WTC11 (cell line): ENCODE measurements at regions not wholly inside any gene's neighbourhood (a gene's known extent, or its start where the extent isn't known, plus 50 kb on each side); places are given as distances from the start of the nearest gene placed in this dataset.
"Not testable (repeated sequence)": the region's sequence is repeated elsewhere in the genome, so short reads cannot be mapped to it uniquely, and the experiment has no call there.

Experiments used
- ATF6 ChIP-seq: sonication (generic); formaldehyde crosslinking; IDR thresholded peaks from 2 replicates; pipeline ENCODE4 v1.8.1; 2023; ENCODE audit warnings: mild to moderate bottlenecking, missing genetic modification reagents
- CREB1 ChIP-seq: sonication (generic); formaldehyde crosslinking; IDR thresholded peaks from 2 replicates; pipeline ENCODE4 v1.8.0; 2023; ENCODE audit warnings: mild to moderate bottlenecking, missing genetic modification reagents
- E2F1 ChIP-seq: sonication (generic); formaldehyde crosslinking; IDR thresholded peaks from 2 replicates; pipeline ENCODE4 v1.8.0; 2022; ENCODE audit warnings: mild to moderate bottlenecking, missing genetic modification reagents
- ESRRA ChIP-seq: sonication (generic); formaldehyde crosslinking; IDR thresholded peaks from 2 replicates; pipeline ENCODE4 v1.8.1; 2022; ENCODE audit warnings: mild to moderate bottlenecking, missing genetic modification reagents, borderline replicate concordance
- JUN ChIP-seq: sonication (generic); formaldehyde crosslinking; IDR thresholded peaks from 2 replicates; pipeline ENCODE4 v1.8.0; 2023; ENCODE audit warnings: mild to moderate bottlenecking, missing genetic modification reagents
- MLX ChIP-seq: sonication (generic); formaldehyde crosslinking; IDR thresholded peaks from 2 replicates; pipeline ENCODE4 v1.8.1; 2023; ENCODE audit warnings: mild to moderate bottlenecking, missing genetic modification reagents, moderate library complexity
- MYBL2 ChIP-seq: sonication (generic); formaldehyde crosslinking; IDR thresholded peaks from 2 replicates; pipeline ENCODE4 v1.8.1; 2023; ENCODE audit warnings: mild to moderate bottlenecking, moderate library complexity, missing genetic modification reagents
- NR1H2 ChIP-seq: sonication (generic); formaldehyde crosslinking; IDR thresholded peaks from 2 replicates; pipeline ENCODE4 v1.9.0; 2021; ENCODE audit warnings: mild to moderate bottlenecking, moderate library complexity, missing genetic modification reagents
- RELA ChIP-seq: sonication (generic); formaldehyde crosslinking; IDR thresholded peaks from 2 replicates; pipeline ENCODE4 v1.8.1; 2022; ENCODE audit warnings: missing genetic modification reagents, mild to moderate bottlenecking, borderline replicate concordance
- ZNF232 ChIP-seq: sonication (generic); formaldehyde crosslinking; IDR thresholded peaks from 2 replicates; pipeline ENCODE4 v1.8.0; 2022; ENCODE audit warnings: mild to moderate bottlenecking, missing genetic modification reagents
- ZNF317 ChIP-seq: sonication (generic); formaldehyde crosslinking; IDR thresholded peaks from 2 replicates; pipeline ENCODE4 v1.8.1; 2023; ENCODE audit warnings: low read depth, mild to moderate bottlenecking, moderate library complexity, missing genetic modification reagents, borderline replicate concordance
- TF ChIP-seq, protein P1 (sequence below): fragments of 200-600 bp; IDR thresholded peaks from 2 replicates; pipeline ENCODE4 v1.8.0; 2022; ENCODE audit warnings: antibody characterized with exemption
- TF ChIP-seq, protein P2 (sequence below): sonication (generic); formaldehyde crosslinking; IDR thresholded peaks from 2 replicates; pipeline ENCODE4 v1.8.1; 2022; ENCODE audit warnings: low read depth, mild to moderate bottlenecking, moderate library complexity, missing genetic modification reagents, borderline replicate concordance

GRCh38 chr11:109967136-109967535, 126.1 kb upstream of the ZC3H12C start:
- TF ChIP-seq, protein P1, sequence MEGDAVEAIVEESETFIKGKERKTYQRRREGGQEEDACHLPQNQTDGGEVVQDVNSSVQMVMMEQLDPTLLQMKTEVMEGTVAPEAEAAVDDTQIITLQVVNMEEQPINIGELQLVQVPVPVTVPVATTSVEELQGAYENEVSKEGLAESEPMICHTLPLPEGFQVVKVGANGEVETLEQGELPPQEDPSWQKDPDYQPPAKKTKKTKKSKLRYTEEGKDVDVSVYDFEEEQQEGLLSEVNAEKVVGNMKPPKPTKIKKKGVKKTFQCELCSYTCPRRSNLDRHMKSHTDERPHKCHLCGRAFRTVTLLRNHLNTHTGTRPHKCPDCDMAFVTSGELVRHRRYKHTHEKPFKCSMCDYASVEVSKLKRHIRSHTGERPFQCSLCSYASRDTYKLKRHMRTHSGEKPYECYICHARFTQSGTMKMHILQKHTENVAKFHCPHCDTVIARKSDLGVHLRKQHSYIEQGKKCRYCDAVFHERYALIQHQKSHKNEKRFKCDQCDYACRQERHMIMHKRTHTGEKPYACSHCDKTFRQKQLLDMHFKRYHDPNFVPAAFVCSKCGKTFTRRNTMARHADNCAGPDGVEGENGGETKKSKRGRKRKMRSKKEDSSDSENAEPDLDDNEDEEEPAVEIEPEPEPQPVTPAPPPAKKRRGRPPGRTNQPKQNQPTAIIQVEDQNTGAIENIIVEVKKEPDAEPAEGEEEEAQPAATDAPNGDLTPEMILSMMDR = not testable (repeated sequence)
- TF ChIP-seq ESRRA (CRISPR knock-in tag); MYBL2 (CRISPR knock-in tag); NR1H2; CREB1; JUN; RELA; MLX (CRISPR knock-in tag); E2F1 (CRISPR knock-in tag); ZNF317 (CRISPR knock-in tag); ZNF232 (CRISPR knock-in tag); ATF6: not testable (repeated sequence)
- TF ChIP-seq, protein P2, sequence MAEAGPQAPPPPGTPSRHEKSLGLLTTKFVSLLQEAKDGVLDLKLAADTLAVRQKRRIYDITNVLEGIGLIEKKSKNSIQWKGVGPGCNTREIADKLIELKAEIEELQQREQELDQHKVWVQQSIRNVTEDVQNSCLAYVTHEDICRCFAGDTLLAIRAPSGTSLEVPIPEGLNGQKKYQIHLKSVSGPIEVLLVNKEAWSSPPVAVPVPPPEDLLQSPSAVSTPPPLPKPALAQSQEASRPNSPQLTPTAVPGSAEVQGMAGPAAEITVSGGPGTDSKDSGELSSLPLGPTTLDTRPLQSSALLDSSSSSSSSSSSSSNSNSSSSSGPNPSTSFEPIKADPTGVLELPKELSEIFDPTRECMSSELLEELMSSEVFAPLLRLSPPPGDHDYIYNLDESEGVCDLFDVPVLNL (CRISPR knock-in tag) = not testable (repeated sequence)
